Ureter (tissue), 1 donor: ENCODE measurements at regions not wholly inside any gene's neighbourhood (a gene's known extent, or its start where the extent isn't known, plus 50 kb on each side); places are given as distances from the start of the nearest gene placed in this dataset.

Experiments used
- DNase-seq: peaks from one replicate; pipeline ENCODE4 v3.0.0-alpha.2; 2020; ENCODE audit warnings: low spot score
- donor health status: DM: yes; HTN: yes; CAD: no.

DNA sequence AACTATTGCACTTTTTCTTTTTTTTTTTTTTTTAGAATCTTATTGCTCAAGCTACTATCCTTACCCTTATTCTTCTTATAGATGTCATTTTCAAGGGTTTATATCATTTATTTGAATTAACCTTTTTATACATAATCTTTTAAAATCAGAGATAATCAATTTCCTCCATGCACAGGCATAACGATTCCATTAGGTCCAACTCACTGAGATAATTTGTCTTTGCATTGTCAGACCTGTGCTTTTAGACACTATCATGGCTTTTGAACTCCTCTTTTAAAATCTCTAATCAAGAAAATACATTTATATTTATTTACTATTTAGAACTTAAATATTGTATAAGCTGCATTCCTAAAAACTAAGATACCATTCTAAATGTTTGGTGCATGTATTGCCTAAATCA is 1454.9 kb downstream of the ZPLD1 start:
- DNase-seq: no peak

GRCh38 chr3:103894162-103894822 is 1459.5 kb downstream of the ZPLD1 start:
- no peak for DNase-seq

DNA sequence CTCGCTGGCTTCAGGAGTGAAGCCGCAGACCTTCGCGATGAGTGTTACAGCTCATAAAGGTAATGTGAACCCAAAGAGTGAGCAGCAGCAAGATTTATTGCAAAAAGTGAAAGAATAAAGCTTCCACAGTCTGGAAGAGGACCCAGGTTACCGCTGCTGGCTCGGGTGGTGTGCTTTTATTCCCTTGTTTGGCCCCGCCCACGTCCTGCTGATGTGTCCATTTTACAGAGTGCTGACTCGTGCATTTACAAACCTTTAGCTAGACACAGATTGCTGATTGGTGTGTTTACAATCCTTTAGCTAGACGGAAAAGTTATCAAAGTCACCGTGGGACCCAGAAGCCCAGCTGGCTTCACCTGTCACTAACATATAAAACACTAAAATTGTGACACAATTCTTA is 1464.5 kb downstream of the ZPLD1 start:
- no peak for DNase-seq

GRCh38 chr3:103904991-103905390 is 1461.7 kb upstream of the ALCAM start:
- DNase-seq: no peak

- no peak for DNase-seq
Observed at GRCh38 chr3:103906304-103906703, 1460.4 kb upstream of the ALCAM start.

DNA sequence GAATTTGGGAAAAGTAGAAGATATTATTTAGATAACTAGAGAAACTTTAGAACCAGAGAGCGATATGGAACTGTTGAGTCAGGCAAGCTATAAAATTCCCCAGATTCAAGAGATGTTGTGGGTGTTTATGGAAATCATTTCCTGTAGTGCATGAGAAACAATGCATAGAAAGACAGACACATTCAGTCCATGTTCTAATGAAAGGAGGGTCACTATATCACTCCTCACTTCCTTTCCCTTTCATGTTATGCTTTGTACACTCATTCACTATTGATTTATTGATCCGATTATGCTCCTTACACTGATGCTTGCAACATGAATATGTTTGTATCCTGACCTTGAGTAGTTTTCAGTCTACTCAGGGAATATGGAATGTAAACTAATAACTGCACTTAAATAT is 1459.9 kb upstream of the ALCAM start:
- no peak for DNase-seq

GRCh38 chr3:103907567-103907966 is 1459.1 kb upstream of the ALCAM start:
- DNase-seq: no peak

DNA sequence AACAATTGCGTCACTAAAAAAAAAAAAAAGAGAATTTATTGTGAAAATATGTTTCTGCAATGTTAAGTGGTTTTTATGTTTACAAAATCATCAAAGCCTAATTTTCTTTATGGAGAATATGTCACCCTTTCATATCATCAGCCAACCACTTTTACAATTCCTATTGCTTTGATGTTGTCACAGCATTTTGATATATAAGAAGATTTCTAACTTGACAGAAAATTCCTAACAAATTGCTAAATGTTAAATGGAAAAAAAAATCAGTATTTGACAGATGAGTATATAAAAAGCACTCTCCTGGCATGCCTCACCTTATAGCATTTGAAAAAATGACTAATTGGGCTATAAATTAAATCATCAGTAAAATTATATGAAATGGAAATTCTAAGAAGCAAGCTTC is 1457.3 kb upstream of the ALCAM start:
- no peak for DNase-seq

DNA sequence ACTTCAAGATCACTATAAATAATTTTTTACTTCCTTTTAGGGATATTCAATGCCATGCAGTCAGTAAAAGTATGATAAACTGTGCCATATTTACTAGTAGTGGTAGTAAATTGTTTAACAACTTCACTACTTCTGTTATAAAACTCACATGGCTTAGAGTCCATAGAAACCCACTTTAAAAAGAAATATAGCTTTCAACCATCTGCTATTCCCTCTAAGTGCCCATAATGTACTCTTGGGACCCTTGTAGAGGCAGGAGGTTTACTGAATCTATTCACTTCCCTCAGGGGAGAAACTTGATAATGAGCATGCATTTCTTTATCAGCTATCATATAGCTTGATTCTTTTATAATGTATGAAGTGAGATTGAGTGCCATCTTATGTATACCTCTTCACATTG is 1448.4 kb upstream of the ALCAM start:
- no peak for DNase-seq

- DNase-seq: no peak
Observed at GRCh38 chr3:103919327-103919726, 1447.4 kb upstream of the ALCAM start.

- DNase-seq: no peak
Observed at GRCh38 chr3:103923907-103924306, 1442.8 kb upstream of the ALCAM start.

DNA sequence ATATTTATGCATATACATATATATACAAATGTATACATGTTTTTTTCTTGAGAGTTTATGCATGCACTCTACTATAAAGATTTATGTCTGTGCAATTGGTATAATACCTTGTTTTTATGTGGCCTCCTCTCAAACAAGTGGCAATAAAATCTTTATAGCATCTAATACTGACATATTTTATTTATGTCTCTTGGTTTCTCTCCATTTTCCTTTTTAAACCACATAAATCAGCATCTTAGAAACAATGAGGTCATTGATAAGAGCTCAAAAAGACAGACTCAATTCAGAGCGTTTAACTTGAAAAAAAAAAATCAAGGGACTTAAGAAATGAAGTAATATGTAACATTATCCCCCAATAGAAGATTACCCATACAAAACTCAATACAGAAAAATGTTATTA is 1442.2 kb upstream of the ALCAM start:
- no peak for DNase-seq

GRCh38 chr3:103926936-103927335 is 1439.8 kb upstream of the ALCAM start:
- no peak for DNase-seq

- DNase-seq: no peak
Observed at GRCh38 chr3:103927896-103928295, 1438.8 kb upstream of the ALCAM start.

DNA sequence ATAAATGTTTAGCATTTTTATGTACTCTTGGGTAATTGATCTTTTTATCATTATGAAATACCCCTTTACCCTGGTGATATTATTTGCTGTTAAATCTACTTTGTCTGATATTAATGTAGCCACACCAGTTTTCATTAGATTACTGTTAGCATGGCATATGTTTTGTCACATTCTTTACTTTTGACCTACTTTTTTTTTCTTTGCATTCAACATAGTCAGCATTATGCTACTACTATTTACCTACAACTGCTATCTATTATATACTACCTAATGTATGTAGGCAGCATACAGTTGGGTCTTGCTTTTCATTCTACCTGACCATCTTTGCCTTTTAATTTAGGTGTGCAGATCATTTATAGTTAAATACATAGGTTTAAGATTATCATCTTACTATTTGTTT is 1429.6 kb upstream of the ALCAM start:
- DNase-seq: no peak

GRCh38 chr3:103947062-103947461 is 1419.6 kb upstream of the ALCAM start:
- no peak for DNase-seq

- DNase-seq: no peak
Observed at GRCh38 chr3:103949693-103950092, 1417.0 kb upstream of the ALCAM start.

- no peak for DNase-seq
Observed at GRCh38 chr3:103950676-103951075, 1416.0 kb upstream of the ALCAM start.

DNA sequence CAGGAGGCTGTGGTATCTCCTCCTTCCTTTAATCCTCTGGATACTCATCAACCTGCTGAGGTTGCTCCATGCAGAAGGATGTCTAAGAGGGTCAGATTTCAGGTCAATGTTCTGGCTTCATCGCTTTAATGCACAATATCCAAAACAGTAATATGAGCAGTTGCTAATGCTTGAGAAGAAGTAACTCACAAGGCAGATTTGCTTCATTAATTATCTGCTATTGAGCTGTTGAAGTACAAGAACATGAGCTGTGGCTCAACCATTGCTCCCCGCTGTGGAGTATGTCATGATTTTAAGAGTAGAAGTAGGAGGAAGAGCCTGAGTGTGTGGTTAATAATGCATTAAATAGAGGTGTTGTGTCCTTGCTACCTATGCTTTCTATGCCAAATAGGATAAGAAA is 1412.9 kb upstream of the ALCAM start:
- DNase-seq: no peak

DNA sequence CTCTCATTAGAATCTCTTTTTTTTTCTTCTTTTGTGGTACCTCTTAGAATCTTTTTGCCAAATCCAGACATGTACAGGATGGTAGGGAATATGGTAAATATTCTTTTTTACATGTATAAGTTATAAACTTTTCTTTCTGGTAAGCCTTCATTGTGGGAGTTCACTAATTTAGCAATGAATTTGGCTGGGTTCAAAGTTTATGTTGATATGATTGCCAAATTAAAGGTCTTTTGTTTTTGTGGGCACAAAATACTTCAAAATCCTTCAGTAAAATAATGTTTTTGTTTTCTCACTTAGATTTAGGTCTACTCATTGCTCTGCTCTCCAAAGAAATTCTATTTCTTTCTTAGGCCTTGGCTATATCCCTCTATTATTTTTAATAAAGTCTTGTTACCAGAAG is 1405.9 kb upstream of the ALCAM start:
- DNase-seq: no peak

DNA sequence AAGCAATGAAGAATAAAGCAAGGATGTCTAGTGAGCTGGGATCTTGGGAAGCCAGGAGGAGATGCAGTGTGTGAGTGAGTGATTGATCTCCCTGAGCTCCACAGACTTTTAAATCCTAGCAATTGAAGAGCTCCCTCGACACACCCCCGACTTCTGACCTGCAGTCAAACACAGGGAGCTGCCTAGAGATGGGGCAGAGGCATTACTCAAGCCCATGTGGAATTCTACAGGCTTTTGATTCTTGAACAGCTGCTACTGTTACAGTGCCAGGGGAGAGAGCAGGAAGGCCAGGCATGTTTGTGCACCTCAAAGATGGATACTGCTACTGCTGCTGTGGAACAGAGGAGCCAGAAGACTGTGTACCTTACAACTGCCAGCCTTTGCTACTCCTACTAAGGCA is 1403.1 kb upstream of the ALCAM start:
- DNase-seq: no peak

- no peak for DNase-seq
Observed at GRCh38 chr3:103965764-103966163, 1400.9 kb upstream of the ALCAM start.

- DNase-seq: no peak
Observed at GRCh38 chr3:103966749-103967148, 1400.0 kb upstream of the ALCAM start.

- DNase-seq: no peak
Observed at GRCh38 chr3:103968131-103968530, 1398.6 kb upstream of the ALCAM start.

- DNase-seq: no peak
Observed at GRCh38 chr3:103968751-103969150, 1398.0 kb upstream of the ALCAM start.
